ENCODE measurements at regions not wholly inside any gene's neighbourhood (a gene's known extent, or its start where the extent isn't known, plus 50 kb on each side); places are given as distances from the start of the nearest gene placed in this dataset.
"Not testable (repeated sequence)": the region's sequence is repeated elsewhere in the genome, so short reads cannot be mapped to it uniquely, and the experiment has no call there.

DNA sequence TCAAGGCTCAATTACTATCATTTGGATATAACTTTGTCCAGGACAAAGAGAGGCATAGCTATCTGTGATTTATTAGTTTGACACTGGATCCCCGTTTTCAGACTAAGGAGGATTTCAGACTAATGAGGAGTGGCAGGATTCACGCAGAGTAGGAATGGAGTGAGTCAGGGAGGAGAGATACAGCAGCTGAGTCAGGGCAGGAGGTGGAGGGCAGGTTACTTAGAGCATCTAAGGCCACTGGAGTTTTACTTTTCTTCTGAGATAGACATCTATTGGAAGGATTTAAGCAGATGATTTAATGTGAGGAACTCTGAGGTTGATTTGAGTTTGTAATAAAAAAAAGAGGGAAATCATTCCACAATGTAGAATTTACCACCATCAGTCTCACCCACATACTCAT lies 110.6 kb downstream of the RPIA start:
- not testable (repeated sequence) for DNase-seq (ENCODE audit: low read depth, low spot score)

DNA sequence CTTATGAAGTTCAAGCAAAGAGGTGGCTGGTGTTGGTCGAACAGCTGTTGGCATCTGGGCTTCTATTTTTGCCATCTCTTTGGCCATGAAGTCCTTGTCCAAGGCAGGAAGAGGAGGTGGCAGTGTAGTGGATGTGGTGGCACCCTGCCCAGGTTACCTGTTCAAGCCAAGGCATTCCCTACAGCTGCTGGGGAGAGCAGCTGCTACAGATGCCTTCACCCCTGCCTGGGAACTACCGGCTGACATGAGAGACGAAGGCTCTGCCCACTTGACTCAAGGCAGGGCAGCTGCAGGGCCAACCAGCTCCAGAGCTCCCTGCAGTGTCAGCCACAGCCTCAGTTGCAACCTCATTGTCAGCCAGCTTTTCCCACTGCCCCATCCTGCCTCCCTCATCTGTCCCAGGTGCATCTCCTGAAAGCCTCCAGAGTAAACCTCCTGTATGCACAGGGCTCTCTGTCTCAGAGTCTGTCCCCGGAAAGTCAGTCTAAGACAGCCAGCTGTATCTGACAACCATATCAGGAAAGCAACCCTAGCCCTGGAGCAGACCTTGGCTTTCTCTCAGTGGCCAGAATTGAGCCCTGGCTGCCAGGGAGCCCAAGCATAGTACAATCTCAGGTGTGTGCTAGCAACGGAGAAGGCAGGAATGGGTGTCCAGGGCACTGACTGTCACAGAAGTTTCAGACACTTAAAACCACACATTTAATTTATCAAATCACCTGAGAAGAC lies 115.9 kb downstream of the RPIA start:
- DNase-seq (ENCODE audit: low read depth, low spot score) = no peak

DNA sequence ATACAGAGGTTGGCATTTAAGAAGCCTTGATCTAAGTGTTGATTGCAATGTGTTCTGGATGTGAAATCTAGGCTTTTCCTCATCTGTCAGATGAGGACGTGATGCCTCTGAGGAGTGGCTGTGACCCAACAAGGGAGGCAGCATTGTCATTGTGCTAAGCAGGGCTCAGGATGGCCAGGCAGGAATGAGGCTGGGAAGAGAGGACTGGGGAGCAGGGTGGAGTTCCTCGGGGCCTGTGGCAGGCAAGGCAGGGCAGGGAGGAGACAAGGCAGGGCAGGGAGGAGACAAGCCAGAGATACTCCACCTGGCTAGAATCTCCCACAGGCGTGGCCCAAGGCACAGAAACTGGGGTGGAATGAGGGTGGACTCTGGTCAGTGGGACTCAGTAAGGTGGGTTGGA lies 116.6 kb downstream of the RPIA start:
- DNase-seq (ENCODE audit: low read depth, low spot score) = no peak

DNA sequence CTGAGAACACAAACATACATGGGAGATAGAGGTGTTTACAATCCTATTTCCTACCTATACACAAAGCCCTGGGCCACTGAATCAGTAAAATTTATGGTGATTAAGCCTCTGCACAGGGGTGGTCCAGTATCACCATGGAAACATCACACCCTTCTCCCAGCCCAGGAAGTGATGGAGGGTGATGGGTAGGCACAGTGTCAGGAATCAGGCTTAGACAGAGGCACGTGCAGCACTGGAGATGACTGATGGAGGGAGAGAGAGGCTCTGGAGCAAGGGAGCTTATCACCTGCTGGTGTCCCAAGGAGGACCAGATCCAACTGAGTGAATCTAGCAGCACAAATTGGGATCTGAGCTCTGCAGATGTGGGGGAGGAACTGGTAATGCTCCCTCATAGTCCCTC lies 117.2 kb downstream of the RPIA start:
- DNase-seq (ENCODE audit: low read depth, low spot score) = no peak

DNA sequence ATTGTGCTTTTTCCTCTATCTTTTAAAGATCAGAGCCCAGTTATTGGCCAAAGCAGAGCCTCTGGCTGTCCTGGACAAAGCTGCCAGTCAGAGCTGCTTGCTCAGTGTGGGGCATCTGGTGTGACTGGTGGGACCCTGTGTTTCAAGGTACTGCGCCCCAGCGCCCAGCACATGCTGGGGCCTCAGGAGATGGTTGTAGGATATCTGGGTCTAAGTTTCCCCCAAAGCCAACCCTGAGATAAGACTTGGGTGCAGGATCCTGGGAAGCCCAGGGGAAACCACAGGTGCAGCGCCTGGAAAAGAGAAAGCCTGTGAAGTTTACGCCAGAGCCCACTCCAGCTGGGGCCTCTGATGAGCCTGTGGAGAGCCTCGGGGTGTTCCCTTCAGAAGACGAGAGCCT lies 117.7 kb downstream of the RPIA start:
- no peak for DNase-seq (ENCODE audit: low read depth, low spot score)

DNA sequence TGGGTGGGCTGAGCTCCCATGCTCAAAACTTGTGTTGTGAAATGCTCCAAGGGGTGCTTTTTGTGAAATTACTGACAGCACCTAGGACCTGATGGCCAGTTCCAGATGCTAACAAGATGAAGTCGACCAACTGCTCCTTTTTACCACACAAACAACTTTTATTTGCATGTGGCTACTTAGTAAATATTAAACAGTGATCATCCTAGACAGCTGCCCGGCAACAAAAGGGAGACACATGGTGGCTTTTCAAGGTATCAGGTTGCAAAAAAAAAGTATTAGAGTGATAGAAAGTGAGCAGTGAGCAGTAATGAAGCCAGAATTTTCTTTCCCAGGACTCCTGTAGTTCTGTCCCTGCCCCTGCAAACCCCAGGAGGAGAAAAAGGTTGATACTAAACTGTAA lies 118.5 kb downstream of the RPIA start:
- DNase-seq (ENCODE audit: low read depth, low spot score) = no peak

DNA sequence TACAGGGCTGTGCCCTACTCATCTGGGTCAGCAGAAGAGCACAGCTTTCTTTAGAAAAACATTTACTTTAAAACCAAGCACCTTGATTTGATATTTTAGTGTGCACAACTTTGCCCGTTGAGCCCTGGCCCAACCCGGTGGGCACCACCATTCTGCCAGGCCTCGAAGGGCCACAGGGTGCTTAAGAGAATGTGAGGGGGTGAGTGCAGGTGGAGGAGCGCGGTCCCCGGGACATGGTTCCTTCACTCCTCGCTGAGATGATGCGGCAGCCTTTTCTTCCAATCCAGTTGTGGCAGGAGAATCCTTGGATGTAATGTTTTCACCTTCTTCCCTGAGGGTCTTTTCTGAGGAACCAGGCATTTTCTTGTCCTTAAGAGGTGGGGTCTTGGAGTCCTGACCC lies 119.0 kb downstream of the RPIA start:
- no peak for DNase-seq (ENCODE audit: low read depth, low spot score)

DNA sequence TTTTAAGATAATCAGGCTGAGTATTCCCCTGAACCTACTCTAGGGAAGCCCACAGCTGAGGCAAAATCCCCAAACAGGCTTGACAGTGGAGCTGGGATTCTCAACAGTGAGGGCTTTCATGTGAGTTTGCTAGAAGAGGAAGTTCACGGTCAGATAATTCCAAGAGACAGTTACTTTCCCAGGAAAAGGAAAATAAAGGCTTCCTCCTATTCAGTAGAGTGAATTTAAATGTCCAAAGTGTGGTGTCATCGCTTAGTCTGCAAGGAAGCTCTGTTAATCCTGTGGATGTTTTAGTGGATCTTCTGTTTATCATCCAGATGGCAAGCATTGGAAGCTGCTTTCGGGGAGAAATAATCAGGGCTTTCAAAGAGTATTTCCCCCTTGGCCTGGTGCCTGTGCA lies 119.8 kb downstream of the RPIA start:
- no peak for DNase-seq (ENCODE audit: low read depth, low spot score)

DNA sequence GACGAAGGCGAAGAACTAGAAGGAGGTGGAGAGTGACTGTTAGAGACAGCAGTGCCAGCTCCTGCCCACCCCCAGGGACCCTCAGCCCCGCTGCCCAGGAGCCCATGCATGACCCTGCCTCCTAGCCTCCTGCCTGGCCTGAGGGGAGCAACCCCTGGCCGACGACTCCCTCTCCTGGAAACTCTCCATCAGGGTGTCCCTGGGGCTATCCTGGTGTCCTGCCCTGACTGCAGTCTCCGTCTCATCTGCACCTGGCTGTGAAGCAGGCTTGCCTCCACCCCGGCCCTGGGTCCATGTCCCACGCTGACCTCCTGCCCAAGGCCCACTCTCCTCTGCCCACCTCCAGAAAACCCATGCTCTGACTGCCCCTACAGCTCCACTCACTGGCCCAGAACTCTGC lies 120.2 kb downstream of the RPIA start:
- no peak for DNase-seq (ENCODE audit: low read depth, low spot score)

DNA sequence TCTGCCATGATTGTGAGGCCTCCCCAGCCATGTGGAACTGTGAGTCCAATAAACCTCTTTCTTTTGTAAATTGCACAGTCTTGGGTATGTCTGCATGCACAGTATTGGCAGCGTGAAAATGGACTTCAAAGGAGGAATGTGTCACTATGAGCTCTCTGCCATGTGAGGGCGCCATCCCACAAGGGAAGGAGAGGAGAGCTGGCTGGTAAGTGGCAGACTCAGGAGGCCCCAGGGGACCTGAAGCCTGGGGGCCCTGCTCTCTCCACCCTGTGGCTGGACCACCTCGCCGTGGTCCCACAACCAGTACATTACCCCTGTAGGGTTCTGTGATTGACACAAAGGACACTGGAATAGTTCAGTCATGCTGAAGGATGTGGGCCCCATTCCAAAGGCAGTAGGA lies 122.1 kb downstream of the RPIA start:
- no peak for DNase-seq (ENCODE audit: low read depth, low spot score)

DNA sequence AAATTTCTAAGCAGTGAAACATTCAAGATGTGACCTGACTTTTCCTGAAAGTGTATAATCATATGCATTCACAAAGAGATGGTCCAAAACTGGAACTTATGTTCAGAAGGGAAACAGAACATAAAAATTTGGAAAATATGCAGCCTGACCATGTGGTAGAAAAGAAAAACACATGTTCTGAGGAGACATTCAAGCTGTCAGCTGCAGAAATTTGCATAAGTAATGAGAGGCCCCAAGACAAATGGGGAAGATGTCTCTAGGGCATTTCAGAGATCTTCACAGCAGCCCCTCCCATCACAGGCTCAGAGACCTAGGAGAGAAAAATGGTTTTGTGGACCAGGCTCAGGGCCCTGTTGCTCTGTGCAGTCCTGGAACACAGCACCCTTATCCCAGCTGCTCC lies 123.8 kb downstream of the RPIA start:
- no peak for DNase-seq (ENCODE audit: low read depth, low spot score)

DNA sequence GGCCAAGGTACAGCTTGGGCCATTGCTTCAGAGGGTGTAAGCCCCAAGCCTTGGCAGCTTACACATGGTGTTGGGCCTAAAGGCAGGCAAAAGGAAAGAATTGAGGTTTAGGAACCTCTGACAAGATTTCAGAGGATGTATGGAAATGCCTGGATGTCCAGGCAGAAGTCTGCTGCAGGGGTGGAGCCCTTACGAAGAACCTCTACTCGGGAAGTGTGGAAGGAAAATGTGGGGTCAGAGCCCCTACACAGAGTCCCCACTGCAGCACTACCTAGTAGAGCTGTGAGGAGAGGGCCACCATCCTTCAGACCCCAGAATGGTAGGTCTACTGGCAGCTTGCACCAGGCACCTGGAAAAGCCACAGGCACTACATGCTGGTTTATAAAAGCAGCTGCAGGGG lies 124.2 kb downstream of the RPIA start:
- DNase-seq (ENCODE audit: low read depth, low spot score) = no peak

DNA sequence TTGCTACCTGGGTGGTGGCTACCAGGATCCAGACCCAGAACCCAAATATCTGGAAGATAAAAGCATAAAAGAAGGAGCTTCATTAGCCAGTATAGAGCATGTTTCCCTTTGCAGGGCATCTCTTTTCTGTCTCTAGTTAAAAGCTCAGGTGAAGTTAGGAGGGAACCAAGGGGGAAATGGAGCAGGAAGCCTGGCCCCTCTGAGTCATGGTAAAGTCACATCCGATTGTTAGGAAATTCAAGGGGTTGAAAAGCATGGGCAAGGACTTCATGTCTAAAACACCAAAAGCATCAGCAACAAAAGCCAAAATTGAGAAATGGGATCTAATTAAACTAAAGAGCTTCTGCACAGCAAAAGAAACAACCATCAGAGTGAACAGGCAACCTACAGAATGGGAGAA lies 126.9 kb downstream of the RPIA start:
- no peak for DNase-seq (ENCODE audit: low read depth, low spot score)

DNA sequence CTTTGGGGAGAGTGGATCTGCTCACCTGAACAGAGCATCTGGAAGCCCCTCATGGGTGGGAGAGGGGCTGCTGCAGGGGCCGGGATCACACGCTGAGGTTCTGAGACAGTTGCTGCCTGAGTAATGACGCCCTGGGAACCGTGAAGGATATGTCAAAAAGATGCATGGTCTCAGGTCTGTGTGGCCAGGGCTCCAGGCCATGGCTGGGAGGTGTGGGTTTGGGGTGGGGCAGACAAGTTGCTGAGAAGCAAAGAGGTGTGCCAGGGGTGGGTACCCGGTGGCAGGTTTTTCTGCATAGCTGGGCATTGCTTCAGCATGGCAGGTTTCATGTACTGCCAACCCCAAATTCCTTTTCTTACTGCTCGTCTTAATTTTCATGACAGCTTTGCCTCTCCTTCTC lies 133.5 kb downstream of the RPIA start:
- DNase-seq (ENCODE audit: low read depth, low spot score) = no peak

DNA sequence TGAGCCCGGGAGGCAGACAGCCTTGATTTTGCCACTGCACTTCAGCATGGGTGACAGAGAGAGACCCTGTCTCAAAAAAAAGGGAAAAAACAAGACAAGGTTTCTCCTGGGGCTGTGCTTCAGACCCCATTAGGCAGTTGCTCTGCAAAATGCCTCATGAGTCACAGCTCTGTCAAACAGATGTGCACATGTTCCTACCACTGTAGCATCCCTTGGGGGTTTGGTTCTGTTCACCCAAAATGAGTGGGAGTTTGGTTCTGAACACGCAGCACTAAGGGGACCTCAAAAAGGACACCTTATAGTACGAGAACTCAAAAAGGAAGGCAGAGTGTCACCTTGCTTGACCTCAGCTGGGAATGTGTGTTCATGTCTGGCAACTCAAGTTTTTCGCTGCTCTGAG lies 134.9 kb downstream of the RPIA start:
- DNase-seq (ENCODE audit: low read depth, low spot score) = no peak

DNA sequence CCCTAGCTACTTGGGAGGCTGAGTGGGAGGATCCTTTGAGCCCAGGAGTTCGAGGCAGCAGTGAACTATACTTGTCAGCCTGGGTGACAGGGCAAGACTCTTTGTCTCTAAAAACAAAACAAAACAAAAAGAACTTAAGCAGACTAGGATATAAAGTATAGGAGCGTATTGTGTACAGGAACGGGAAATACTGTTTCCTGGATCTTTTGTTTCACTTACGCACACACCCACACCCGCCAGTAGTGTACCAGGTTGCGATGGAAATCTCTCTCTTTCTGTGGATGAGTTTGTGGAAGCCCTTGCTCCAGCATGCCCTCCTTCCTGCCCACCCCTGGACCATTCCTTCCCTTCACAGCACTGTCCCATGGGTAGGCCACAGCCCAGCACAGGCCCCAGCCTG lies 136.3 kb downstream of the RPIA start:
- DNase-seq (ENCODE audit: low read depth, low spot score) = no peak

DNA sequence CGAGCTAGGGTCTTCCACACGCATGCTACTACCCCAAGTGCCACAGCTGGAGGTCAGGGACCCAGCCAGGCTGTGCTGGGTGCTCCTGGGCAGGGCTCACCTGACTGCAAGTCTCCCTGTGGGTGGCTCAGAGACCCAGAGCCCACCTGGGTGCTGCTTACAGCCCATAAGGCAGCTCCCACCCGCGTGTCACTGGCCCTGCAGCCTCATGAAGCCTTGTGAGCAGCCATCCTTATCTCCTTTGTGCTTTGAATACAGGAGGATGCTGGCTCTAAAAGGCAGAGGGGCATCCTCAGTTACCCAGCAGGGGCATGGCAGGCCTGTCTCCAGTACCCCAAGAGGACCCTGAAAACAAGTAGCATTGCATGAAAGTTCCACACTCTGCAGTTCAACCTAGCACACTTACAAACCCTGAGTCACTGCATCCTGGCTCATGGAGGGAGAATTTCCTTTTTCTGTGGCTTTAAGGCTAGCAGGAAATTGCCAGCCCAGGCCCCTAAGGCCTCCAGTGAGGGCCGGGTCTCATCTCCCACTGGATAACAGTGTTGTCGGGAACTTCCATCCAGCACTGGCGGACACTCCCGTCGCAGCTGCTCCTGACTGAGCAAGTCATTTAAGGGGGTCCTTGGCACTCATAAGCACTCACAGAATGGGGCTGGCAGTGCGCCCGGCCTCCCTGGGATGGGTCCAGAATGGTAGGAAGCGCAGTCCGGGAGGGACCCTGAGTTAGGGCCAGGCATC lies 137.1 kb downstream of the RPIA start:
- DNase-seq (ENCODE audit: low read depth, low spot score) = no peak

DNA sequence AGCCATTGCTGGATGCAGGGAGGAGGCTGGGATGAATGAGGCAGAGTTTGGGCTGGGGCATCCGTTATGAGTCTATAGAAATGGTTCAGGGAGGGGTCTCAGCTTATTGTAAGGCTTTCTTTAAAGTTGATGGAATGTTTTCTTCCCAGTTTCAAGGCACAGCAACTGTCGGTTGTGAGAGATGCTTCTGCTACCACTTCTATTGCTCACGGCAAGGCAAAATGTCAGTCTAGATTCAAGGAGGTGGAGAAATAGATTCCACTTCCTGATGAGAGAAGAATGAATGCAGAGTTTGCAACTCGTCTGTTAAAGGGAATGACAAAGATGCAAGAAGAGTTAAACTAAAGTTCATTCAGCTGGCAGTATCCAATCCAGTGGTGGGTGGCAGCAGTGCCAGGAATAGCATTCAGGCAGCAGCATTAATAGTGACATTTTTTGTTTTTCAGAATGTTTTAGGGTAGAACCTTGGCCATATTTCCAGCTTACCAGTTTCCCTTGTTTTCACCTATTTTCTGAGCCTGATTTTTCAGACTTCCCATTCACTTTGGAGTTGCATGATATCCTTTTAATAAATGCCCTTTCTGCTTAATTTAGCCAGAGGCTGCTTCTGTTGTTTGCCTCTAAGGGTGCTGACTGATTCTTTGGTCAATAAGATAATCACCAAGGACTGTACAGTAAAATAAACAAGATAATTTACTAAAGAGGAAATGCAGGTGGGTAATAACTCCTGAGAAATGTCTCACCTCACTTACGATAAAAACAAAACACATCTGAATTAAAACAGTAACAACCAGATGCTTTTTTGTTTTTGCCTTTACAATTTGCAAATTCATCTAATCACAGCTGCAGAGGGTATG lies 138.4 kb downstream of the RPIA start:
- DNase-seq (ENCODE audit: low read depth, low spot score) = no peak

DNA sequence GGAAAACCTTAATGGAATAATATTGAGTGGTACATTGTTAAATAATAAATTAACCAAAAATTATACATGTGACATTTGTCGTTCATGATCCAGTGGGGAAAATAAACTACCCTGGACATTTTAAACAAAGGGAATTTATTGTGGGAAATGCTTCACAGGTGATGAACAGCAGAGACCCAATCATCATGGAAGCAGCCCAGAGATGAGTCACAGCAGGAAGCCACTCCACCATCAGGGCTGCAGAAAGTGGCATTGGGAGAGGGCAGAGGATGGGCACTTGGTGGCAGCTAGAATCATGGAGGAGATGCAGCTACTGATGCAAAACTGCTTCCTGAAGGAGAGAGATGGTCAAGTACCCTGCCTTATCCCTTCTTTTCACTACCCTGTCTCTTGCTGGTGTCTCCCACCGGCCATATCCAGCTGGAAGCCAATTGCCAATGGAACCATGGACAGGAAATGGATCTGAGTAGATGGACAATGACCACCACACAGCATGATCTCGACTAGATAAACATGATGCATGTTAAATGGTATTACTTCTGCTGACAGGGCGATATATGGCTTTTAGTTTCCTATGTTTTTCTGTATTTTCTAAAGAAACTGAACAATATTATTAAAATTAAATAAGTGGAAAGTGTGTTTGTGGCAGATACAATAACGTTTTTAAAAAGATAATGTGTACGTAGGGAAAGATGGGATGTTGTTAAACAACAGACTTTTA lies 139.8 kb downstream of the RPIA start:
- DNase-seq (ENCODE audit: low read depth, low spot score) = no peak

DNA sequence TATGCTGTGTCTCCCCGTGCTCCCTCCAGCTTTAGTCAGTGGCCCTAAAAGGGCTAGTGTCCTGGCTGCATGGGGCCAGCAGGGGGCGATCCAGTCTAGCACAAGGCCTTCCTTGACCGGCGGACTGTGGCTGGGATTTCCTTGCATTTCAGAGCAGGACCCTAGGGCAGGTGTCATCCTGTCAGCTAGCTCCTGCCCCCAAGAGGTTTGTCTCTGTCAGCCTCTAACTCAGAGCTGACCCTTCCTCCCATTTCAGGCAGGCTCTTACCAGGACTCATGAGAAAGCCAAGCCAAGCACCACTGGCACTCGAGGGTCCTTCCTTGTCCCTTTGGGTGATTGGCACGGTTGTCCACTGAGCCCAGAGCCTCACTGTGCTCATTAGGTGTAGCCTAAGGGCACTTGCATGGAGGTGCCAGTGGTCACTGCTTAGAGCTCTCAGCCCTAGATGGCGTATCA lies 140.3 kb downstream of the RPIA start:
- no peak for DNase-seq (ENCODE audit: low read depth, low spot score)

DNA sequence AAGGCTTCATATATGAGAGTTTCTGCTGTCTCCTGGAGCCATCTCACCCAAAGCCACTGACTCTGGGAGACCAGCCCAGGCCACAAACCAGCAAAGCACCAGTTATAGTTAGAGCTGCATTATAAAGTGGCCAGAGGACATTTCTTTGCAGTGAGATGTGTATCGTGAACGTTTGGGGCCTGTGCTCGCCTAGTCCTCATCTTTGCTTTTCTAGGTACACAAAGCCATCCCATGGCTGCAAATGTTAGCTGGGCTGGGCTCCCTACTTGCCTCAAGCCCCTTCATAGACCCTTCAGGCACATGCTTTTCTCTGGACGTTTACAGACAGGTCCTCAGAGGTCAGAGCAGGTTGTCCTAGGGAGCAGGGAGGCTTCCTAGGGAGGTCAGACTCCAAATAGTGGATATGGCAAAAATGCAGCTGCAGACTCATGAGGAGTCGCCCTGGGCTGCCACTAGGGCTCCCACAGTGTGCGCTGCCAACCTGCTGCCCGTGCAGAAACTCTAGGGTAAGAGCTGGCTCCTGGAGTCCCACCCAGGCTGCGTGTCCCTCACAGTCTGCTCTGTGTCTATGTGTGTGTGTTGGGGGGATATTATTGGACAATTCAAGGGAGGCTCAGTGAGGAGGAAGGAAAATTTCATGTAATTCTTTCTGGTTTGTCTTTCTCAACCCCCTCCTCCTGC lies 141.0 kb downstream of the RPIA start:
- no peak for DNase-seq (ENCODE audit: low read depth, low spot score)

All from activated naive CD8-positive, alpha-beta T cell treated with anti-CD3 and anti-CD28 coated beads, Interleukin-2, amount 50 U/mL, for 16 hours (primary cell).